ENCODE measurements at regions not wholly inside any gene's neighbourhood (a gene's known extent, or its start where the extent isn't known, plus 50 kb on each side); places are given as distances from the start of the nearest gene placed in this dataset.

DNA sequence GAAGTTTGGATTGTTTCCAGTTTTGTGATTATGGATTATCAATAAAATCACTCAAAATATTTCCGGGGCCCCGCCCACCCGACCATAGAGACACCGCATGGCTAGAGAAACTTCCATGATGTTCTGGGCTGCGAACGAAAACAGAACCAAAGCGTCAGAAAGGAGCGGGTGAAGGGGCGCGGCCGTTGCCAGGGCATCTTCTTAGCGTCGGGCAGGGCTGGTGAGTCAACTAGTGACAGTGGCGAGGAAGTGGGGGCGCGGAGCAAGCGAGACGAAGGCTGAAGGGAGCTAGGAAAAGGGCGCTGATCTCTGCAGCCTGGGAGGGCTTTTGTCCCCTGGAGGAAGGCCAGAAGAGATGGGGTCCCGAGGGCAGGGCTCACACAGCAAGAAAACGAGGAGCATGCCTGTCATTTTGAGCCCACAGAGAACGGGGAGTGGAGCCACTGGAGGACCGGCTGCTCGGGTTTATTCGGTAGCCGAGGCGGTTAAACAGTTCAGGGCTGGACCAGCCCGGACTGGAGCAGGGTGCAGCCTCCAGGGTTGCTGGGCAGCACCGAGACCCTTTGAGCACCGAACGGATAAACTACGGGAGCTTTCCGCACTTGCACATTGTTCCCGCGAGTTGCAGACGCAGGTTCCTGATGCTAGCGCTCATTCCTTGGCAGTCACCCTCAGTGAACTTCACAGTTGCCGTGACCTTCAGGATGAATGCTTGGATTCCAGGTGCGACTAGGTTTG is 298.1 kb upstream of the TRPC5 start:
- DNase-seq (ENCODE audit: low read depth, low spot score) = no peak
- ChIA-PET SMC1A (ENCODE audit: uncharacterized antibody, unreplicated experiment) (no interaction called here), RAD21 (ENCODE audit: unreplicated experiment) (no interaction called here), POLR2A (no interaction called here), CTCF (no interaction called here)
- no peaks in the 10 kb centered on the region for H4K20me1 ChIP-seq (ENCODE audit: control insufficient read depth, insufficient read depth)
- H3K27ac ChIP-seq (ENCODE audit: control insufficient read depth, insufficient read depth) = no peak overlapping the region
- H3K9ac ChIP-seq (ENCODE audit: control insufficient read depth, insufficient read depth, low read length) = no peak overlapping the region
- no TSS peak for BruUV-seq (replicated peaks)
- no peak for ATAC-seq
- H3K4me1 ChIP-seq (ENCODE audit: control insufficient read depth, insufficient read depth, low read length) = no peaks in the 10 kb centered on the region
- no peaks in the 10 kb centered on the region for H3K36me3 ChIP-seq (ENCODE audit: control insufficient read depth in 2 of 2, insufficient read depth in 2 of 2, low read length in 1 of 2)
- intact Hi-C loops (cut with micrococcal nuclease; ENCODE audit: unreplicated experiment) = no loop called here
- H3K4me2 ChIP-seq (ENCODE audit: control insufficient read depth, insufficient read depth) = no peak overlapping the region
- FAIRE-seq = peak; percentile 13
- 70% methylated on average over 37 of the region's 39 CpGs for WGBS (ENCODE audit: insufficient coverage, insufficient replicate concordance, low lambda C conversion rate, missing lambda C conversion rate)
- H3K27me3 ChIP-seq (replicated peaks in 1 of 2; ENCODE audit: control insufficient read depth in 2 of 2, insufficient read depth in 2 of 2, low read length in 1 of 2) = no peaks in the 10 kb centered on the region
- H2AFZ ChIP-seq (ENCODE audit: control insufficient read depth, low read depth, low read length) = no peak overlapping the region
- in situ Hi-C loops (cut with MboI) = no loop called here
- H3K4me3 ChIP-seq = no peak overlapping the region
- H3K79me2 ChIP-seq (ENCODE audit: control insufficient read depth, insufficient read depth, low read length) = no peaks in the 10 kb centered on the region
- TF ChIP-seq ESRRA (IDR thresholded peaks at IDR 0.05; ENCODE audit: low read length) (no peak), MEF2A (IDR thresholded peaks at IDR 0.05; ENCODE audit: insufficient read depth, low read depth, low read length) (no peak), JUND (IDR thresholded peaks at IDR 0.05; ENCODE audit: low read depth, low read length) (no peak), RELA (IDR thresholded peaks at IDR 0.05; ENCODE audit: borderline replicate concordance, partially characterized antibody) (no peak)
- no peaks in the 10 kb centered on the region for H3K9me3 ChIP-seq (replicated peaks; ENCODE audit: control insufficient read depth, insufficient read depth, low read length)

DNA sequence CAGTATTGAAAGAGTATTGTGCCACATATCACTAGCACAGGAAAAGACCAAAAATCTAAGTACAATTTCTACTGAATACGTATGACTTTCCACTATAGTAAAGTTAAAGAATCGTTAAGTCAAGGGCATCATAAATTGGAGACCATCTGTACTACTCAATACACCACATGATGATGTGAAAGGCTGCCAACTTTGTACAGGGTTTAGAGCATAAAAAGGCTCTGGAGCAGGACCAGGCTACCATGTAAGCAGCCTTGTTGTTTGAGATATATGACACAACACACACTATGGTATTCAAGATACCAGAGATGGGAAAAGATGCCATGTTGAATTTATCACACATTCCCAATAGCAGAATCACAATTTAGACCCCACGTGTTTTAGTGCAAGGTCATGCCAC is 294.9 kb upstream of the TRPC5 start:
- Histone ChIP-seq H3K4me2 (ENCODE audit: control insufficient read depth, insufficient read depth) (no peak overlapping the region), H4K20me1 (ENCODE audit: control insufficient read depth, insufficient read depth) (no peaks in the 10 kb centered on the region), H3K4me3 (no peak overlapping the region), H3K27ac (ENCODE audit: control insufficient read depth, insufficient read depth) (no peak overlapping the region), H3K79me2 (ENCODE audit: control insufficient read depth, insufficient read depth, low read length) (no peaks in the 10 kb centered on the region), H3K9ac (ENCODE audit: control insufficient read depth, insufficient read depth, low read length) (no peak overlapping the region), H3K36me3 (ENCODE audit: control insufficient read depth in 2 of 2, insufficient read depth in 2 of 2, low read length in 1 of 2) (no peaks in the 10 kb centered on the region), H3K27me3 (replicated peaks in 1 of 2; ENCODE audit: control insufficient read depth in 2 of 2, insufficient read depth in 2 of 2, low read length in 1 of 2) (no peaks in the 10 kb centered on the region), H2AFZ (ENCODE audit: control insufficient read depth, low read depth, low read length) (no peak overlapping the region), H3K4me1 (ENCODE audit: control insufficient read depth, insufficient read depth, low read length) (no peaks in the 10 kb centered on the region), H3K9me3 (replicated peaks; ENCODE audit: control insufficient read depth, insufficient read depth, low read length) (no peaks in the 10 kb centered on the region)
- DNase-seq (ENCODE audit: low read depth, low spot score) (no peak), FAIRE-seq (no peak), ATAC-seq (no peak)
- in situ Hi-C loops (cut with MboI) = no loop called here
- ChIA-PET SMC1A (ENCODE audit: uncharacterized antibody, unreplicated experiment) (interaction anchor here (0.6 kb wide), 1 partner anchor 1978 kb away, joined by 3 read pairs; no protein-coding TSS in a partner anchor), POLR2A (no interaction called here), CTCF (no interaction called here), RAD21 (ENCODE audit: unreplicated experiment) (no interaction called here)
- 10% methylated on average over 3 of the region's 3 CpGs for WGBS (ENCODE audit: insufficient coverage, insufficient replicate concordance, low lambda C conversion rate, missing lambda C conversion rate)
- intact Hi-C loops (cut with micrococcal nuclease; ENCODE audit: unreplicated experiment) = loop anchor here (10.0 kb wide), 1 partner anchor 357 kb away; no protein-coding TSS in a partner anchor
- no TSS peak for BruUV-seq (replicated peaks)
- TF ChIP-seq, protein P1, sequence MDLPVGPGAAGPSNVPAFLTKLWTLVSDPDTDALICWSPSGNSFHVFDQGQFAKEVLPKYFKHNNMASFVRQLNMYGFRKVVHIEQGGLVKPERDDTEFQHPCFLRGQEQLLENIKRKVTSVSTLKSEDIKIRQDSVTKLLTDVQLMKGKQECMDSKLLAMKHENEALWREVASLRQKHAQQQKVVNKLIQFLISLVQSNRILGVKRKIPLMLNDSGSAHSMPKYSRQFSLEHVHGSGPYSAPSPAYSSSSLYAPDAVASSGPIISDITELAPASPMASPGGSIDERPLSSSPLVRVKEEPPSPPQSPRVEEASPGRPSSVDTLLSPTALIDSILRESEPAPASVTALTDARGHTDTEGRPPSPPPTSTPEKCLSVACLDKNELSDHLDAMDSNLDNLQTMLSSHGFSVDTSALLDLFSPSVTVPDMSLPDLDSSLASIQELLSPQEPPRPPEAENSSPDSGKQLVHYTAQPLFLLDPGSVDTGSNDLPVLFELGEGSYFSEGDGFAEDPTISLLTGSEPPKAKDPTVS (IDR thresholded peaks at IDR 0.05; ENCODE audit: low read depth, low read length) = no peak
- no peak for TF ChIP-seq MYC (IDR thresholded peaks at IDR 0.05; ENCODE audit: insufficient read depth, insufficient read length, insufficient replicate concordance, low read length, severe bottlenecking)
- no peak for TF ChIP-seq KDM1A (IDR thresholded peaks at IDR 0.05; ENCODE audit: borderline replicate concordance)
- no peak for TF ChIP-seq SMC3 (IDR thresholded peaks at IDR 0.05; ENCODE audit: borderline replicate concordance, low read length)

Data from GM12878 (cell line).